ENCODE measurements at regions not wholly inside any gene's neighbourhood (a gene's known extent, or its start where the extent isn't known, plus 50 kb on each side); places are given as distances from the start of the nearest gene placed in this dataset.

GRCh38 chr15:93362821-93363220 lies 273.8 kb upstream of the RGMA start:
- ATAC-seq, result no peak
- TF ChIP-seq ZFP30 (CRISPR knock-in tag; IDR thresholded peaks at IDR 0.05) (no peak), BACH2 (CRISPR knock-in tag; IDR thresholded peaks at IDR 0.05; ENCODE audit: borderline replicate concordance) (no peak), RARB (CRISPR knock-in tag; IDR thresholded peaks at IDR 0.05) (no peak), SNAI2 (CRISPR knock-in tag; IDR thresholded peaks at IDR 0.05) (no peak), ZC3H10 (CRISPR knock-in tag; IDR thresholded peaks at IDR 0.05) (no peak)
- TF ChIP-seq, protein P1, sequence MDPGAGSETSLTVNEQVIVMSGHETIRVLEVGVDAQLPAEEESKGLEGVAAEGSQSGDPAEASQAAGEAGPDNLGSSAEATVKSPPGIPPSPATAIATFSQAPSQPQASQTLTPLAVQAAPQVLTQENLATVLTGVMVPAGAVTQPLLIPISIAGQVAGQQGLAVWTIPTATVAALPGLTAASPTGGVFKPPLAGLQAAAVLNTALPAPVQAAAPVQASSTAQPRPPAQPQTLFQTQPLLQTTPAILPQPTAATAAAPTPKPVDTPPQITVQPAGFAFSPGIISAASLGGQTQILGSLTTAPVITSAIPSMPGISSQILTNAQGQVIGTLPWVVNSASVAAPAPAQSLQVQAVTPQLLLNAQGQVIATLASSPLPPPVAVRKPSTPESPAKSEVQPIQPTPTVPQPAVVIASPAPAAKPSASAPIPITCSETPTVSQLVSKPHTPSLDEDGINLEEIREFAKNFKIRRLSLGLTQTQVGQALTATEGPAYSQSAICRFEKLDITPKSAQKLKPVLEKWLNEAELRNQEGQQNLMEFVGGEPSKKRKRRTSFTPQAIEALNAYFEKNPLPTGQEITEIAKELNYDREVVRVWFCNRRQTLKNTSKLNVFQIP (CRISPR knock-in tag; IDR thresholded peaks at IDR 0.05; ENCODE audit: borderline replicate concordance, low read depth), result no peak

- TF ChIP-seq ZNF565 (CRISPR knock-in tag; conservative IDR thresholded peaks at IDR 0.05; ENCODE audit: low read depth), result no peak
- TF ChIP-seq ARNTL (CRISPR knock-in tag; IDR thresholded peaks at IDR 0.05; ENCODE audit: borderline replicate concordance, low read depth), result no peak
- TF ChIP-seq GLIS3 (CRISPR knock-in tag; IDR thresholded peaks at IDR 0.05), result no peak
- no peak for TF ChIP-seq ISL1 (CRISPR knock-in tag; IDR thresholded peaks at IDR 0.05)
- no peak for TF ChIP-seq BACH2 (CRISPR knock-in tag; IDR thresholded peaks at IDR 0.05; ENCODE audit: borderline replicate concordance)
- no peak for TF ChIP-seq PATZ1 (CRISPR knock-in tag; IDR thresholded peaks at IDR 0.05; ENCODE audit: borderline replicate concordance)
- no peak for ATAC-seq
Measured at GRCh38 chr15:93362203-93362602, 273.2 kb upstream of the RGMA start.

GRCh38 chr15:93361703-93362102 lies 272.7 kb upstream of the RGMA start:
- TF ChIP-seq ISL1 (CRISPR knock-in tag; IDR thresholded peaks at IDR 0.05), result no peak
- TF ChIP-seq, protein P1 (CRISPR knock-in tag; IDR thresholded peaks at IDR 0.05; ENCODE audit: borderline replicate concordance, low read depth), result no peak
- TF ChIP-seq PATZ1 (CRISPR knock-in tag; IDR thresholded peaks at IDR 0.05; ENCODE audit: borderline replicate concordance), result no peak
- no peak for TF ChIP-seq ZFP3 (CRISPR knock-in tag; IDR thresholded peaks at IDR 0.05)
- no peak for TF ChIP-seq TOX (CRISPR knock-in tag; IDR thresholded peaks at IDR 0.05; ENCODE audit: borderline replicate concordance)
- TF ChIP-seq SNAI2 (CRISPR knock-in tag; IDR thresholded peaks at IDR 0.05), result no peak
- no peak for TF ChIP-seq ARNTL (CRISPR knock-in tag; IDR thresholded peaks at IDR 0.05; ENCODE audit: borderline replicate concordance, low read depth)
- no peak for TF ChIP-seq ZFP30 (CRISPR knock-in tag; IDR thresholded peaks at IDR 0.05)
- no peak for TF ChIP-seq ZNF70 (CRISPR knock-in tag; IDR thresholded peaks at IDR 0.05)
- TF ChIP-seq, protein P2, sequence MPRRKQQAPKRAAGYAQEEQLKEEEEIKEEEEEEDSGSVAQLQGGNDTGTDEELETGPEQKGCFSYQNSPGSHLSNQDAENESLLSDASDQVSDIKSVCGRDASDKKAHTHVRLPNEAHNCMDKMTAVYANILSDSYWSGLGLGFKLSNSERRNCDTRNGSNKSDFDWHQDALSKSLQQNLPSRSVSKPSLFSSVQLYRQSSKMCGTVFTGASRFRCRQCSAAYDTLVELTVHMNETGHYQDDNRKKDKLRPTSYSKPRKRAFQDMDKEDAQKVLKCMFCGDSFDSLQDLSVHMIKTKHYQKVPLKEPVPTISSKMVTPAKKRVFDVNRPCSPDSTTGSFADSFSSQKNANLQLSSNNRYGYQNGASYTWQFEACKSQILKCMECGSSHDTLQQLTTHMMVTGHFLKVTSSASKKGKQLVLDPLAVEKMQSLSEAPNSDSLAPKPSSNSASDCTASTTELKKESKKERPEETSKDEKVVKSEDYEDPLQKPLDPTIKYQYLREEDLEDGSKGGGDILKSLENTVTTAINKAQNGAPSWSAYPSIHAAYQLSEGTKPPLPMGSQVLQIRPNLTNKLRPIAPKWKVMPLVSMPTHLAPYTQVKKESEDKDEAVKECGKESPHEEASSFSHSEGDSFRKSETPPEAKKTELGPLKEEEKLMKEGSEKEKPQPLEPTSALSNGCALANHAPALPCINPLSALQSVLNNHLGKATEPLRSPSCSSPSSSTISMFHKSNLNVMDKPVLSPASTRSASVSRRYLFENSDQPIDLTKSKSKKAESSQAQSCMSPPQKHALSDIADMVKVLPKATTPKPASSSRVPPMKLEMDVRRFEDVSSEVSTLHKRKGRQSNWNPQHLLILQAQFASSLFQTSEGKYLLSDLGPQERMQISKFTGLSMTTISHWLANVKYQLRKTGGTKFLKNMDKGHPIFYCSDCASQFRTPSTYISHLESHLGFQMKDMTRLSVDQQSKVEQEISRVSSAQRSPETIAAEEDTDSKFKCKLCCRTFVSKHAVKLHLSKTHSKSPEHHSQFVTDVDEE (CRISPR knock-in tag; IDR thresholded peaks at IDR 0.05), result no peak
- no peak for TF ChIP-seq ZNF8 (CRISPR knock-in tag; IDR thresholded peaks at IDR 0.05)
- ATAC-seq, result no peak

- no peak for ATAC-seq
- TF ChIP-seq TCF4 (CRISPR knock-in tag; IDR thresholded peaks at IDR 0.05; ENCODE audit: borderline replicate concordance) (no peak), ZC3H10 (CRISPR knock-in tag; IDR thresholded peaks at IDR 0.05) (no peak), ARNTL (CRISPR knock-in tag; IDR thresholded peaks at IDR 0.05; ENCODE audit: borderline replicate concordance, low read depth) (no peak), SNAI2 (CRISPR knock-in tag; IDR thresholded peaks at IDR 0.05) (no peak), PATZ1 (CRISPR knock-in tag; IDR thresholded peaks at IDR 0.05; ENCODE audit: borderline replicate concordance) (no peak), TOX (CRISPR knock-in tag; IDR thresholded peaks at IDR 0.05; ENCODE audit: borderline replicate concordance) (no peak), OSR1 (CRISPR knock-in tag; IDR thresholded peaks at IDR 0.05) (no peak), ZNF70 (CRISPR knock-in tag; IDR thresholded peaks at IDR 0.05) (no peak)
Measured at GRCh38 chr15:93360976-93361375, 272.0 kb upstream of the RGMA start.
